CD4-positive, alpha-beta T cell treated with Interleukin-12 subunit alpha and Interleukin-12 subunit beta, for 1 hour (primary cell): ENCODE measurements at regions not wholly inside any gene's neighbourhood (a gene's known extent, or its start where the extent isn't known, plus 50 kb on each side); places are given as distances from the start of the nearest gene placed in this dataset.
"Not testable (repeated sequence)": the region's sequence is repeated elsewhere in the genome, so short reads cannot be mapped to it uniquely, and the experiment has no call there.

Experiments
- DNase-seq: peaks from one replicate; pipeline ENCODE4 v3.0.0-alpha.2; 2020

DNA sequence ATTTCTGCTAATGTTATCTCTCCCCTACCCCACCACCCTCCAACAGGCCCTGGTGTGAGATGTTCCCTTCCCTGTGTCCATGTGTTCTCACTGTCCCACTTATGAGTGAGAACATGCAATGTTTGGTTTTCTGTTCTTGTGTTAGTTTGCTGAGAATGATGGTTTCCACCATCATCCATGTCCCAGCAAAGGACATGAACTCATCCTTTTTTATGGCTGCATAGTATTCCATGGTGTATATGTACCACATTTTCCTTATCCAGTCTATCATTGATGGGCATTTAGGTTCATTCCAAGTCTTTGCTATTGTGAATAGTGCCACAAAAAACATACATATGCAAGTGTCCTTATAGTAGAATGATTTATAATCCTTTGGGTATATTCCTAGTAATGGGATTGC is 104.5 kb downstream of the ZNF33B start:
- not testable (repeated sequence) for DNase-seq

DNA sequence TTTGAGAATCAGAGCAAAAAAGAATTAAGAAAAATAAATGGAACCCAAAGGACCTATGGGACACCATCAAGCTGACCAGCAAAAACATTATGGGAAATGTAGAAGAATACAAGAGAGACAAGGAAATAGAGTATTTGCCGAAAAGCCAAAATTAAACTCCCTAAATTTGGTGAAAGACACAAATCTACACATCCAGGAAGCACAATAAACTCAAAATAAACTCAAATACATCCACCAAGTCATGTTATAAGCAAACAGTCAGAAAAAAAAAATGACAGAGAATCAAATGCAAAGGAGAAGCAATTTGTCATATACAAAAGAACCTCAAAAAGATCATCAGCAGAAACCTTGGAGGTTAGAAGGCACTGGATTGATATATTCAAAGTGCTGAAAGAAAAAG is 105.4 kb downstream of the ZNF33B start:
- no peak for DNase-seq

DNA sequence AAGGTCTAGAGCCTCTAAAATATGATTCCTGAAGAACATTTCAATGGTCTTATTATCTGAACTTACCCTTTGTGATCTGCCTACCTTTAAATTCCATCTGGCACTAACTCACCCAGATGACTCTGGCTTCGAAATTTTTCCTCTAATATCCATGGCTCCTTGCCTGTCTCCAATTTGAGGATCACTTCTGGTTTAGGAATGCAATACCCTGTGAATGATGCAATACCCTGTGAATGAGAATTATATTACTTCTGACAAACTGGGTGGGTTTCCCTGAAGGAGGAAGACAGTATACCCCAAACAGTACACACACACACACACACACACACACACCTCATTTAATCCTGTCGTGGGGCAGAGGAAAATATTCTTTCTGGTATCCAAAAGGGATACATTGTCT is 115.3 kb downstream of the ZNF33B start:
- no peak for DNase-seq

DNA sequence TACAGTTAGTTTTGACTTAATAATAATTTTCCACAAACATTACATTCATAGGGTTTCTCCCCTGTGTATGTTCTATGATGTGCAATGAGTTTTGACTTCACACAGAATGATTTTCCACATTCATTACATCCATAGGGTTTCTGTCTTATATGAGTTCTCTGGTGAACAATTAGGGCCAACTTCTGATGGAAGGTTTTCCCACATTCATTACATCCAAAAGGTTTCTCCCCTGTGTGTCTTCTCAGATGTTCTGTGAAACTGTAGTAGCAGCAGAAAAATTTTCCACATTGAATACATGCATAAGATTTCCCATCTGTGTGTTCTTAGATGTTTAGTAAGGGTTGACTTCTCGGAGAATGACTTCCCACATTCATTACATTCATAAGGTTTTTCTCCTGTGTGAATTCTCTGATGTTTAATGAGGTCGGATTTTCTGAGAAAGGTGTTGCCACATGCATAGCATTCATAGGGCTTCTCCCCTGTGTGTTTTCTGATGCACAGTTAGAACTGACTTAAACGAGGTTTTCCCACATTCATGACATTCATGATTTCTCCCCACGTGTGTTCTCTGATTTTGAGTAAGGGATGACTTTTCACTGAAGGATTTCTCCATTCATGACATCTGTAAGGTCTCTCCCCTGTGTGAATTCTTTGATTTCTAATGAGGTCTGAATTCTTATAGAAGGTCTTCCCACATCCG is 118.5 kb downstream of the ZNF33B start:
- no peak for DNase-seq

DNA sequence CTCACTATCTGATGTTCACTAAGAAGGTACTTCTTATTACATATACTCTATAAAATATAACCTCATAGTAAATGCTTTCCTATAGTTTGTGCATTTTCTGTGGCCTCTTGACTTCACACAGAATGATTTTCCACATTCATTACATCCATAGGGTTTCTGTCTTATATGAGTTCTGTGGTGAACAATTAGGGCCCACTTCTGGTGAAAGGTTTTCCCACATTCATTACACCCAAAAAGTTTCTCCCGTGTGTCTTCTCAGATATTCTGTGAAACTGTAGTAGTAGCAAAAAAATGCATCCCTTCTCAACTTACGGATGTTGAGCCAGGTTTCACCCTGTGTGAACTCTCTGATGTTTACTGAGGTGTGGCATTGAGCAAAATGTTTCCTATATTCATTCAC is 119.3 kb downstream of the ZNF33B start:
- DNase-seq, result no peak

DNA sequence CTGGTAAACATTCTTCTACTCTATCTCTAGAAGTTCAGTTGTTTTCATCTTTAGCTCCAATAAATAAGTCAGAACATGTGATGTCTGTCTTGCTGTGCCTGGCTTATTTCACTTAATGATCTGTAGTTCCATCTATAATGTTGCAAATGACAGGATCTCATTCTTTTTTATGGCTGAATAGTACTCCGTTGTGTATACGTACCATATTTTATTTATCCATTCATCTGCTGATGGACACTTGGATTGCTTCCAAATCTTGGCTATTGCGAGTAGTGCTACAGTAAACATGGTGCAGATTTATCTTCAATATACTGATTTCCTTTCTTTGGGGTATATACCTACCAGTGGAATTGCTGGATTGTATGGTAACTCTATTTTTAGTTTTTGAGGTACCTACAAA is 124.4 kb downstream of the ZNF33B start:
- DNase-seq, result no peak

DNA sequence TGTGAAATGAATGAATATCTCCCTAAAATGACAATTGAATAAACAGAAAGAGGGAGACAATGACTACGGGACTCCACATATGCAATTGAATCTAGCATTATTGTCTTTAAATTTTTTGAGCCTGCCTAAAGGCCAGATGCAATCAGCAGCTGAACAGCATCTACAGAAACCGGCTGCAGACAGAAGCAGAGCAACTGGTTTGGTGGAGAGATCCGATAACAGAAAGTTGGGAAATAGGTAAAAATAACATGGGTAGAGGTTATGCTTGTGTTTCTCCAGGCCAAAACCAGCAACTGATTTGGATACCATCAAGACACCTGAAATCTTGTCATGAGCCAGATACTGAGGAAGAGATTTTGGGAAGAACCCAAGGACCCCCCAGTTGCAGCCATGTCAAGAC is 146.6 kb downstream of the ZNF33B start:
- no peak for DNase-seq

DNA sequence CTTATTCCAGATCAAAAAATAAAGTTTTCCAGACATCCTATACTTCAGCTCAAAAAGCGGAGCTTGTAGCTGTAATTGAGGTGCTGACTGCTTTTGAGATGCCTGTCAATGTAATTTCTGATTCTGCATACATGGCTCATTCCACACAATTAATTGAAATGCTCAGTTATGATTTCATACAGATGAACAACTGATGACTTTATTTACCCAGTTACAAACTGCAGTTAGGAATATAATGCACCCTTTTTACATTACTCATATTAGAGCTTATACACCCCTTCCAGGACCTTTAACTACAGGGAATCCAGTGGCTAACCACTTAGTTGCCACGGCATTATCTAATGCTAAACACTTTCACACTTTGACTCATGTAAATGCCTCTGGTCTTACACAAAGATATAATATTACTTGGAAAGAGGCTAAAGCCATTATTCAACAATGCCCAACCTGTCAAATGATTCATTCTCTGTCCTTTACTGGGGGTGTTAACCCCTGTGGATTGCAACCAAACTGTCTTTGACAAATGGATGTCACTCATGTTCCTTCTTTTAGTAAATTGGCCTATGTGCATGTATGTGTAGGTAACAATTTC is 147.3 kb downstream of the ZNF33B start:
- DNase-seq, result no peak

DNA sequence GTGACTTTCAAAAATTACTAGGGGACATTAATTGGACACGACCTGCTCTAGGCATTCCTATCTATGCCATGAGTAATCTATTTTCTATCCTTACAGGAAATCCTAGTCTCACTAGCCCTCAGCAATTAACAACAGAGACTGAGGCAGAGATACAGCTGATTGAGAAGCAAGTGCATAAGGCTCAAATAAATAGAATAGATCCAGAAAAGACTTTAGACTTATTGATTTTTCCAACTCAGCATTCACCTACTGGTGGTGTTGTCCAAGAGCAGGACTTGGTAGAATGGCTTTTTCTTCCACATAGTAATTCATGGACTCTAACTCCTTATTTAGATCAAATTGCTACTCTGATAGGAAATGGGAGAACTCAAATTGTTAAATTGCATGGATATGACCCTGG is 148.0 kb downstream of the ZNF33B start:
- no peak for DNase-seq

DNA sequence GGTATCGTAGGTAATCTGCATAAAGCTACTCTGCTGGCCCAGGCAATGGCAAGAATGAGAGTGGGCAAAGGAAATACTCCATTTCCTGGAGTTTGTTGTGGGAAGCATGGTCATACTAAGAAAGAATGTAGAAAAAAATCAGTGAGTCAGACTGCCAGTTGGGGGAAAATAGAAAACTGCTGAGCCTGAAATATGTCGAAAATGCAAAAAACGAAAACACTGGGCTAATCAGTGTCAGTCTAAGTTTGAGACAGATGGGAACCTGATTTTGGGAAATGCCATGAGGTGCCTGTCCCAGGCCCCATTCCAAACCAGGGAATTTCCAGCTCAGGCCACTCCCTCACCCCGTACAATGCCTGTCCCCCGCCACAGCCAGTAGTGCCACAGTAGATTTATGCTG is 150.0 kb downstream of the ZNF33B start:
- no peak for DNase-seq

DNA sequence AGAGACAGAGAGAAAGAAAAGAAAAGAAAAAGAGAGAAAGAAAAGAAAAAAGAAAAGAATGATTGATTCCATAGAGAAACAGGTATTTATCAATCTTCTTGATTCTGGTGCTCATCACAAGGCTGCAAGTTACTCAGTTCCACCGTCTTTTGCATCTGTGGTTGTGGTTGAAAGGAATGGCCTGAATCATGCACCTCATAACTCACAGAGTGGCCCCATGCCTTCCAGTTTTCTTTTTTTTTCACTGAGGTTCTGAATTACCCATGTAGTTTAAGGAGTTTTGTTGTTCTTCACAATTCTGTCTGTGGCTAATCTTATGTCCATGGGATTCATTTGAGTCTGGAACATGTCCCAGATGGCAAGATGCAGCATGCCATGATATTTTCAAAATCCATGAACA is 156.0 kb downstream of the ZNF33B start:
- no peak for DNase-seq

DNA sequence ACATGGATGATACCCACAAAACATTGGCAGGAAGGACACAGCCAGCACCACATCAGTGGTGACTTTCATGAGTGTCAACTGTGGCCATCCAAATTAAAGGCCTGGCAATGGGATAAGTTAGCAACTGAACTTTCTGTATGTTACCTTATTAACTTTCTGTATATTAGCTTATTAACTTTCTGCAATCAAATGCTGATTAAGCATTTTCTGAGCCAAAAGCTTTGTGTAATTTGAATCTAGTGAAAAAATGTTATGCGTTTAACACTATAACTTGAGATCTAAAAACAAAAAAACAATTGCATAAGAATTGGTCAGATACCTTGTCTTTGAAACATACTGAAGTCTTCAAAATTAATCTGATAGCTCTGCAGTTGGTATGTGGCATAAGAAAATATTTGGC is 159.3 kb downstream of the ZNF33B start:
- DNase-seq, result no peak

DNA sequence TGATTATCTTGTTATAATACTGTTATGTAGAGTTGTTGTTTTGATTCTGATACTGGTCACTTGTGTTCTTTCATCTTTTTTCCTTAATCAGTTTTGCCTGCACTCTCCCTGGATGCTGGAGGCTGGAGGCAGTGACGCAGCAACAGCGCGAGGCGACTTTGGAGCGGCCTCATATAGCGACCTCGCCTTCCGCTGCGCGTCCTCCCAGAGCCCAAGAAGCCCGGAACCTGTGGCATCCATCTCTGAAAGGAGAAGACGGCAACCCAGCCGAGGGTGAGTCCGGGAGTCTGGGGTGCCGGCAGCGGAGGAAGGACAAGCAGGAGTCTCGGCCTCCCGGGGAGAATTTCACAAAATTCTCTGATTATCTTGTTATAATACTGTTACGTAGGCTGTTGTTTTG is 161.2 kb downstream of the ZNF33B start:
- DNase-seq, result no peak

DNA sequence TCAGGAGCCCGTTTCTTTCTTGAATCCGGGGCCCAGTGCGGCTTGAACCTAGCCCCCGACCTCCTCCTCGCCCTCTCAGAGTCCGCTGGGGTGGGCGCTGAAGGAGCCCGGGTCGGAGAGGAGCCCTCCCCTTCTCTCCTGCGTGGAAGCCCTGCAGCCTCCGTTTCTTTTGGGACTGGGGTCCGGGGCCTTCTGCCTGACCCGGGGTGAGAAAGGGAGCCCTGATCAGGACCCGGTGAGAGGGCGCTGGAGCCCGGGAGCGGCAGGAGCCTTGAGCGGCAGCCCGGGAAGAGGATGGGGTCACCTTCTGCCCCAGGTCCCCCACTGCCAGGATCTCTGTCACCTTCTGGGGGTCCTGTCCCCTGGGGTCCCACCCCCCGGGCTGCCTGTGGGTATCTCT is 162.3 kb downstream of the ZNF33B start:
- DNase-seq, result no peak

DNA sequence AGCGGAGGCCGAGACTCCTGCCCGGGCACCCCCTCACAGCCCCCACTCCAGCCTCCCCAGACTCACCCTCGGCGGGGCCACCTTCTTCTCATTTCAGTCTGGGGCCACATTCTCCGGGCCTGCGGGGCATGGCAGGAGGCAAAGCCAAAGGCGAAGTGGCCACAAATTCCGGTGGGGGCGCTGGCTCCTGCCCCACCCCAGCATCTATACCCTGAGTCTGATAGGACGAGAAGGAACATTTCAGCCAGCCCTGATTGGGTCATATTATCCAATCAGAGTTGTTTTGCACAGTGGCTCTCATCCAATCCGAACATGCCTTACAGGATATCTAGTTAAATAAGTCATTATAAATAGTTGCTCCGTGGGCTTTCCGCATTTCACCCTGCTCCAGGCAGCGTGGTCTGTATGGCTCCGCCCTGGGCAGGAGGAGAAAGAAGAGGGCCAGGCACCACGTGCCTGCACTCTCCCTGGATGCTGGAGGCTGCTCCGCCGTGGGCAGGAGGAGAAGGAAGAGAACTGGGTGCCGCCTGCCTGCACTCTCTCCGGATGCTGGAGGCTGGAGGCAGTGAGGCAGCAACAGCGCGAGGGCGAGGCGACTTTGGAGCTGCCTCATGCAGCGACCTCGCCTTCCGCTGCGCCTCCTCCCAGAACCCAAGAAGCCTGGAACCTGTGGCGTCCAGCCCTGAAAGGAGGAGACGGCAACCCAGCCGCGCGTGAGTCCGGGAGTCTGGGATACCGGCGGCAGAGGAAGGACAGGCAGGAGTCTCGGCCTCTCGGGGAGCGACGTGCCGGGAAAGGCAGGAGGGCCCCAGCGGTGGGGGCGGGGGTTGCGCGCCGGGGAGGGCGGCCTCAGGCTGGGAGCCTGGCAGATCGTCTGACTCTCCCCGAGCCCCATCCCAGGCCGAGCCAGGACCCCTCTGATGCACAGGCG is 162.9 kb downstream of the ZNF33B start:
- no peak for DNase-seq

DNA sequence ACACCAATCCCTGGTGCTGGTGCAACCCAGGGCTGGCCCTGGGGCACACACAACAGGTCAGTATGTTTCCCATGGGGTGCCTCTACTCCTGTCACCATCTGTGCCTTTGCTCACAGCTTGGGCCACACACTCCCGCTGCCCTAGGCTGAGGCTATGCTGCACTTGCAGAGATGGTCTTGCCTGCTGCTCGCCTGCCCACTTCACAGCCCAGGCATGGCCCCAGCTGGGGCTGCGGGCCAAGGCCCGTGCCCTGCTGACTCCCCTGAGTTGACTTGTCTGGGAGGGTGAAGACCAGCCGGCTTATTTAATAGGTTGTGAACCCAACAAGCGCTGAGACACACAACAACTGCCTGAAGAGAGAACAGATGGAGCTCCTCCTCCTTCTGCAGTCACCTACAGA is 184.1 kb downstream of the ZNF33B start:
- no peak for DNase-seq

DNA sequence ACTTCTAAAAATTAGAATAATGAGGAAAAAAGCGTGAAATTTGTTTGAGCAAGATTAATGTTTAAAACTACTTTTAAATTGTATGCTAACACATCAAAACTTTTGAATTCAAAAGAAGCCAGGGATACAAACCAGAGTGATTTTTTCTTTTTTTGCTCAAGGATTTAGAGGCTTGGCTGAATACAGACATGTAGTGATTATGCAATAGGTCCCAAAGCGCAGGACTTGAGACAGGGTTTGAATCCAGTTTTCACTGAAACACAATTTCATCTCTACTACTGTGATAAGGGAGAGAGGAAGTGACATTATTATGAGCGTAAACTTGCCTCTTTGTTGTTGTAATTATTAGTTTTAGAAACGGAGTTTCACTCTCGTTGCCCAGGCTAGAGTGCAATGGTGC is 207.3 kb downstream of the ZNF33B start:
- DNase-seq, result no peak

DNA sequence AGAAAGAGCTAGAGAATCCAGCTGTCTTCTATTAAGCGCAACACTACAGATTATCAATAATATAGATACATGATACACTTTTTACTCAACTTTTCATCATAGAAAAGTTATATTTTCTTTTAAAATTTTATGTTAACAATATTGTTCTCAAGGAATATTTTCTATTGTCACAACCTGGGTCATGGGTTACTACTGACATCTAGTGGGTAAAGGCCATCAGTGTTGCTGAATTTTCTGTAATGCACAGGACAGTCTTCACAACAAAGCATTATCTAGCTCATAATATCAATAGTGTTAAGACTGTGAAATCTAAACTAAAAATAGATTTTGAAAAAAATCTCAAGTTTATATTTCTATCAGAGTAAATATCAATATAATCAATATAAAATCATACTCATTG is 209.8 kb downstream of the ZNF33B start:
- no peak for DNase-seq

DNA sequence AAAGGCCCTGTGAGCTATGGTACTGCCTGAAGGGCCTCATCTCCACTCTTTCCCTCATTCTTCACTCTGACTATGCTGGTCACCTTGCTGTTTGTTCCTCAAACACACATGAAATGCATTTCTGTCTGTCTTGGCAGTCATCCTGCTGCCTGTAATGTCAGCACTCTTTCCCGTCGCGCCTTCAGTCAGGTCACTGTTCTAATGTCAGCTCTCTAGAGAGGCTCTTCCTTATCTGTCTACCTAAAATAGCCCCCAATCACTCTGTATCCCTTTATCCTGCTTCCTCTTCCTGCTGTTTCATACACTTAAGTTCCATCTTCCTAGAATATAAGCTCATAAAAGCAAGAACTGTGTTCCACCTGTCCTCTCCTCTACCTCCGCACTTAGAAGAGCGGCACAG is 215.5 kb downstream of the ZNF33B start:
- no peak for DNase-seq

DNA sequence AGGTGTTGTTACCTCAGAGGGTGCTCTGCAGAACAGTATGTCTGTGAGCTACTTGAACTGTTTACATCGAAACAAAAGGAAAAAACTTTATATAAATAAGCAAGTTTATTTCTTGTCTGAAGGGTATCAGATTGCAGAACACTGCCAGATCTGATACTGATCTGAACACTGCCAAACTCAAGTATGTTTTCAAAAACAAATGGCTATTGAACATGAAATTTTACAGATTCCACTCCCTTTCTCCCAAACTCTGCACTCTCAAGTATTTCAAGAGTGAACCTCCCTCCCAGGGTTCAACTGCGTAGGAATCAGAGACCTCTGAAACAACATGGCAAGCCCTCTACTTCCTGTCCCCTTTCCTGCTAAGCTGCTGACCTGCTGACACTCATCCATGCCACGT is 216.6 kb downstream of the ZNF33B start:
- DNase-seq, result no peak

DNA sequence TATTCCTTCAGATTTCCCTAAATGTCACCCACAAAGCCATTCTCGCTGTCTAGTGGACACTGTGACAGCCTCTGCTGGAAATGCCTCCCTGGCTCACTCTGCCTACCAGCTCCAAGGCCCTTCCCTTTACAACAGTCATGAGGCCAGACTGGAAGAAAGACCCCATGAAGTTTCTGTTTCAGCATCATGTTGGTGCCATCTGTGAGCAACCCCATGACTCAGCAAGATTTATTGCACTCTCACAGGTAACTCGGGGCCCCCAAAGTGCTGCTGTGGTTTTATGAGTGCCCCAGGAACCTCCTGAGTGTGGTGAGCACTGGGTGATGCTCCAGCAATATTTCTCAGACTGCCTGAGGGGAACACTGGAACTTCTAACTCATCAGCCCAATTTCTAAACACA is 218.6 kb downstream of the ZNF33B start:
- no peak for DNase-seq

DNA sequence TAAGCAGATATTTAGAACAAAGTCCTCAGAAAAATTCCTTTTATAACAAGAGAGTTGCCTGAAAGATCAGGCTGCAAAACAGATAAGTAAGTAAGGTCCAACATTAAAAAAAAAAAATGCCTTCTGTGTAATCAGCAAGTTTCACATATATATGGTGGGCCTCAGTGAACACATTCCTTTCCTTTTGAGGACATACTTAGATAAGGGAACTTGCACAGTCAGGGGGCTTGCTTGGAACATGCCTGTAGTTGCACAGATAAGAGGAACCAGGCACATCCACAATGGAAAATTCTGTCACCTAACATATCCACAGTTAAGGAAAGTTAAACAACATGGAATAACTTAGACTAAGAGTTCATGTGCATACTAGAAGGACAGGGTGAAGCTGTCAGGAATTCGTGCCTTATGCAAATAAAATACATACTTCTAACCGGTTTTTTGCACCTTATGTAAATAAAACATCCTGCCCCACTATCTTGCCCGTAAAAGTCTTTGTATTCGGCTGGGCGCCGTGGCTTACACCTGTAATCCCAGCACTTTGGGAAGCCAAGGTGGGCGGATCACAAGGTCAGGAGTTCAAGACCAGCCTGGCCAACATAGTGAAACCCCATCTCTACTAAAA is 257.3 kb downstream of the ZNF33B start:
- DNase-seq, result no peak

DNA sequence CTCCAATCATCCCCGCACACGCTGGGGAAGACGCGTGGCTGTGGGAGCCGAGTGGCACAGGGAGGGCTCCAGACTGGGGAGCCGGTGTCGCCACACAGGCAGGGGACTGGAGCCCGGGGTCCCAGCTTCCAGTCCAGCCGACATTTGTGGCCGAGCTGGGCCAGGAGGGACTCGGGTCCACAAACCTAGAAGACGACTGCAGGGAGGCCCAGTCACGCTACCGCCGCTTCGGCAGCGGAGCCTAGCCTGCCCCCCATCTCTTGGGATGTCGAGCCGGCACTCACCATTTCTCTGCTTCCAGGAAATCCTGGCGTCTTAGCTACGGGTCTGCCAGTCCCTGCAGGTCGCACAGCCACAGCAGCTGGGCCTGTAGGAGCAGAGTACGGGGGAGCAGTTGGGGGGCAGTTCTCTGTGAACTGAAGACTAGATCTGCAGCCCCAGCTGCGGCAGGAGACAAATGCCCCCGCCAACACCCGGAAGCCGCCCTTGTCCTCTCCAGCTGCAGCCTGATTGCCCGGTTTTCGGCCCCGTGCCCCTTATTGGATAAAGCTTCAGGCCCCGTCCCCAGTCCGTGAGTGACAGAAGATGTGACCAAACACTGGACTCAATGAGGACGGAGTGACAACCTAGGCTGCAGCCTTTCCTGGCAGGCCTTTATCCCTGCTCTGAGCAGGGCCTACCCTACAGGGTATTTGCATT is 270.7 kb downstream of the ZNF33B start:
- no peak for DNase-seq
